GM12864 (cell line): ENCODE measurements at regions not wholly inside any gene's neighbourhood (a gene's known extent, or its start where the extent isn't known, plus 50 kb on each side); places are given as distances from the start of the nearest gene placed in this dataset.
"Not testable (repeated sequence)": the region's sequence is repeated elsewhere in the genome, so short reads cannot be mapped to it uniquely, and the experiment has no call there.

ENCODE experiments used
- DNase-seq: peaks from one replicate; pipeline ENCODE4 v3.0.0-alpha.2; 2011; ENCODE audit warnings: low read depth
- H3K4me3 ChIP-seq: 2 replicates; pipeline ENCODE4 v1.5.1; 2011; ENCODE audit warnings: mild to moderate bottlenecking, low read depth, low read length, control low read depth
- CTCF ChIP-seq: IDR thresholded peaks from 2 replicates; pipeline ENCODE4 v1.5.1; 2011; ENCODE audit warnings: low read depth, mild to moderate bottlenecking, moderate library complexity, low read length, control low read depth, inconsistent platforms; ENCODE audit errors: missing control alignments

- no peak for TF ChIP-seq CTCF
- H3K4me3 ChIP-seq, result no peak overlapping the region
- DNase-seq, result no peak
Measured at GRCh38 chr12:125552295-125552694, 487.1 kb downstream of the AACS start.

GRCh38 chr12:125561008-125561407 is 495.8 kb downstream of the AACS start:
- not testable (repeated sequence) for H3K4me3 ChIP-seq, DNase-seq

- DNase-seq, result no peak
- H3K4me3 ChIP-seq, result no peak overlapping the region
- TF ChIP-seq CTCF, result no peak
Measured at GRCh38 chr12:125564753-125565152, 499.5 kb downstream of the AACS start.

DNA sequence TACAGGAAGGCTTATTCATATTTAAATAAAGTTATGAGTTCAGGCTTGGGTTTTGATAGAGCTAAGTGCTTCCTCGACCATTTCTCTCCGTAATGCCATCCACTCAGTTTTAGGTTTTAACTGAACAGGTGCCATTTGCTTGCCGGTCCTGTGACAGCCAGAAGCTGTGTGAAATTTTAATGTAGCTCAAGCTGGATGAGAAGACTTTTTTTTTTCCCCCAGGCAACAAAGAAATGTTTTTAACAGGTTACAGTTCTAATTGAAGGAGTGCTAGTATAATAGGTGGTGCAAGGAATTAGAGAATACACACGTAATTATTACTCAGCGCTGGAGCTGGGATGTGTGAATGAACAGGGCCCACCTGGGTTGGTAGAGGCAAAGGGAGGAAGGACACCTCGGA is 502.3 kb downstream of the AACS start:
- DNase-seq, result no peak
- TF ChIP-seq CTCF, result no peak
- no peak overlapping the region for H3K4me3 ChIP-seq

DNA sequence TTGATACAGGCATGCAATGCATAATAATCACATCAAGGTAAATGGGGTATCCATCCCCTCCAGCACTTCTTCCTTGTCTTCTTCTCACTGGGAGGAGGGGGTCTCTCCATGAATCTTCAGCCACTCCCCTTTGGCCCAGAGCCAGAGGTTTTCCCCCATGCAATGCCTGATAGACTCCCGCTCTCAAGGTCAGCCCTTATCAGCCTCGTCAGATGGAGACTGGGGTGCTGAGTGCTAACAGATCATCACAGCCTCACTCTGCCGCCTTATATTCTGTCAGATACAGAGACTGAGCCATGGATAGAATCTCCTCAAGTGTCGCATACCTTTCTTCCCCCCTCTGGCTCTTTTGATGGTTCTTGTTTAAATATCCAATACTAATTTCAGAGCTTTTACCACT is 503.1 kb downstream of the AACS start:
- DNase-seq, result no peak
- no peak for TF ChIP-seq CTCF
- H3K4me3 ChIP-seq, result no peak overlapping the region

DNA sequence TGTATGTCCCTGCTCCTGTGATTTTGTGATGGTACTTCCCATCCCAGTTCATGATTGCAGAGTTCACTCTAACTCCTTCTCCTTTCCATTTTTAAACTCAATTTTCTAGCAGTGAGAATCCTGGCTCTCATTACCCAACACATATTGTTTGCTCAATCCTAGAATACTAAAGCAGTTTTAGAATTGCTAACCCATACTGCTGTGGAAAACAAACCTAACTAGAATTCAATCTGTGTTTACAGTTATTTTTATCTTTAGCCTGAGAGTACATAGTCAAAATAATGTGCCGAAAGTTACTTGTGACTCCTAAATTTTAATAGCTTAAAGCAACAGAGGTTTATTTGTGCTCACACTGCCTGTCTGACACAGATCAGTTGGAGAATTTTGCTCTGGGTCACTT is 508.0 kb downstream of the AACS start:
- no peak for DNase-seq
- no peak for TF ChIP-seq CTCF
- H3K4me3 ChIP-seq, result no peak overlapping the region

- no peak for TF ChIP-seq CTCF
- no peak for DNase-seq
Measured at GRCh38 chr12:125577334-125577733, 512.1 kb downstream of the AACS start.

DNA sequence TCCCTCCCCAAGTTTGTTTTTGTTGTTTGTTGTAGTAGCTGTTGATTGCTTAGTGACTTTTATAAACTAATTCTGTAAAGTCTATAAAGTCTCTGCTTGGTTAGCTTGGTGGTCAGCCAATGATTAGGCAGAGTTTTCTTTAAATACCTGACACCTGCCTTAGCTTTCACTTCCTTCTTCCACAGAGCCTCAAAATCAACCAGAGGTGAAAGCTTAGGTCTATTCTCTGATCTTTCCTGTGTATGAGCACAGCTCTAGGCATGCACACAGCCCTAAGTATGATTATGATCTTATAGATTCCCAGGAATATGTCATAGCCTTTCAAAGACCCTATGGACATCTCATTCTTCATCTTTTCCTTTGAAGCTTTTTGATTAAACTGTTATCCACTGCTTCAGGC is 514.7 kb downstream of the AACS start:
- H3K4me3 ChIP-seq, result no peak overlapping the region
- no peak for TF ChIP-seq CTCF
- DNase-seq, result no peak

More at GRCh38 chr12:125577334-125577733, 512.1 kb downstream of the AACS start:
- H3K4me3 ChIP-seq, result no peak overlapping the region
